Stimulated activated CD4-positive, alpha-beta T cell treated with anti-CD3 and anti-CD28 coated beads, Interleukin-1b, Interleukin-23, amount 100 ng/mL, for 24 hours (primary cell): ENCODE measurements at regions not wholly inside any gene's neighbourhood (a gene's known extent, or its start where the extent isn't known, plus 50 kb on each side); places are given as distances from the start of the nearest gene placed in this dataset.

ENCODE experiments used
- DNase-seq, 4 experiments: peaks; one replicate each; pipeline ENCODE4 v3.0.0-alpha.2; 2020; ENCODE audit warnings: low read depth in 4 of 4, low spot score in 1 of 4

DNA sequence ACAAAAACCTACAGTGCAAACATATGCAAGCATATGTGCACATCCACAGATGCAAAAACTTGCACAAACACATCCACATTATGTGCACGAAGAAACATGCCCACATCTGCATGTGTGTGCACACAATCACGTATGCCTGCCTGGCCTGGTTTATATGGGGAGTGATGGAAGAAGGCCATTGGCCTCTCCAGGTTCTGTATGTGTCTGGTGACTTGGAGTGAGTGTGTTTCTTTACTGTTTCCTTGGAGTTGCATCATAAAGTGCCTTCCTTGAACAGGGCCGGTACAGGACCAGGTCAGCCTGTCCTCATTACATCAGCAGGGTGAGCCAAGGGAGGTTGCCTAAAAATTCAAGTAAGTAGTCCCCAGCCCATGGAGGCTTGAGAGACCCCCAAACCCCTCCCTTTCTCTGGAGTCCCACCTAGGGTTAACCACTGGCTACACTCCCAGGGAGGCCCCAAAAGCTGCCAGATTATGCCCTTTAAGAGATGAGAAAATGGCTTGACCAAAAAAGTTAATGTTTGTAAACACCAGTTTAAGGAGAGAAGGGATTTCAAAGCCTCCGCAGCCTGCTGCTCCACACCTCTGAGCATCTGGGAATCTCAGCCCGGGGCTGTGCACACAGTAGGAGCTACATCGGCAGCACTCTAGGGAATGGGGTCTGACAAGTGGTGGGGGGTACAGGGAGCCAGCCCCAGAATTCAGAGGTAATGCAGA, 140.8 kb downstream of the VEGFA start:
- DNase-seq, result no peak

DNA sequence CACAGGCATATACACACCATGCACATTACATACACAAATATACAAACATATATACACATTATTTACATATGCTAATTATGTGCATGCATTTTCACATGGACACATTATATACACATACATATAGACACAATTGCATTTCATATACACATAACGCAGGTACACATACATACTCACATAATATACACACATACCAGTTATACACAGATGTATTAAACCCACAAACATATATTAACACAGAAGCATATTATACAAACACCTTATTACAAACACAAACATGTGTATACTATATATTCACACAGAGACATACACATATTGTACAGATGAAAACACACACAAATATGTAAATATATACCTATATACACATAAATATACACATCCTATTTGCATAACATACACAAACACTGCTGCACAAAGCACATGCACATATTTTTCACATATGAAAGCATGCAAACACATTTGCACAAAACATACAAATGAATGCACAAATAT, 140.2 kb downstream of the VEGFA start:
- DNase-seq, result no peak

DNA sequence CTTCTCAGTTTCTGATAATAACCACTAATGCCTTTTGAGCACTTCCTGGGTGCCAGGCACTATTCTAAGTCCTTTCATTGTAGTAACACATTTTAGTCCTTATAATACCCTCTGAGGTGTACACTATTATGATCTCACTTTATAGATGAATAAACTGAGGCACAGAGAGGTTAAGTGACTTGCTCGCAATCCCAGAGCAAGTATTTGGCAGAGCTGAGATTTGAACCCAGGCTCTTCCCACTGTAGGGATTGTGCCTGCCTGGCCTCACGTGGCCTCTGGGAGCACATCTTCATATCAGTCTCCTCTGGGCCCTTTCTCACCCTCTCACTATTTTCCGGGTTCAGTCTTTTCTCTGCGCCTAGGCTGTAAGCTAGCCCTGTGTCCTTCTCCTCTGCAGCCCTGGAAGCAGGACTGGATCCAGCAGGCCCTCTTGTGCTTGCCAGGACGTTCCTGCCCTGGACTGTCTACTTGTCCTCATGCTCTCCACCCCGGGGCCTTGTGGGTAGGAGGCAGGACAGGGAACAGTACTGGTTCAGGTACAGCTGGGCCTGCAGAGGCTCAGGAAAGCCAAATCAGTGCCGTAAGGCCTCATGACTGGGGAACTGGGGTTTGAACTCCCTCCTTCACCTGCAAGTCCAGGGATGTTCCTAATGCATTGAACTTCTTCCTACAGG, 139.6 kb downstream of the VEGFA start:
- no peak for DNase-seq

DNA sequence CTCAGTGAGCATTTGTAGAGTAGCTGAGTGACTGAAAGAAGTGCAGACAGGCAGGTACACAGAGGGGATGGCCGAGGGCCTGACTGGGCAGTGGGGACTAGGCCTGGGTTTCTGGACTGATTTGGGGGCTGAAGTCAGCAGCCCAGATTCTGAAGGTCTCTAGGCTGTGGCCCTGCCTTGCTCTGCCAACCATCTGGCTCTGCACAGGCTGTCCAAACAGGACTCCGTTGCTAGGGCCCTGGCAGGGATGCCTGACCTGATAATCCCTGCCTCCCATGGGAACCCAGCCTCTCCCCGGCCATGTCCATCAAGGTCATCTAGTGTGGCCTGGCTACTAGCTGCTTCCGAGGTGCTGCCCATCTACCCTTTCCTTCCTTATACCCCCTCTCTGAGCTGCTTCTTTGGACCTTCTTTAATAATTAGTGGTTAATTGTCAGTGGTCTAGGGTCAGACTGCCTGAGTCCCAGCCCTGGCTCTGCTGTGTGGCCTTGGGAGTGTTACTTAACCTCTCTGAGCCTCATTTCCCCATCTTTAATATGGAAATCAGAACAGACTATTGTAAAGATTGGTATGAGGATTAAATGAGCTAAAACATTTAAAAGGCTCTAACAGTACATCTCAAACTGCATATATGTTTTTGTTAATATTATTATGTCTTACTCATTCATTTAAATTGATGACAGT, 137.9 kb downstream of the VEGFA start:
- DNase-seq, result no peak

GRCh38 chr6:43907312-43907711, 137.3 kb downstream of the VEGFA start:
- DNase-seq, result no peak

DNA sequence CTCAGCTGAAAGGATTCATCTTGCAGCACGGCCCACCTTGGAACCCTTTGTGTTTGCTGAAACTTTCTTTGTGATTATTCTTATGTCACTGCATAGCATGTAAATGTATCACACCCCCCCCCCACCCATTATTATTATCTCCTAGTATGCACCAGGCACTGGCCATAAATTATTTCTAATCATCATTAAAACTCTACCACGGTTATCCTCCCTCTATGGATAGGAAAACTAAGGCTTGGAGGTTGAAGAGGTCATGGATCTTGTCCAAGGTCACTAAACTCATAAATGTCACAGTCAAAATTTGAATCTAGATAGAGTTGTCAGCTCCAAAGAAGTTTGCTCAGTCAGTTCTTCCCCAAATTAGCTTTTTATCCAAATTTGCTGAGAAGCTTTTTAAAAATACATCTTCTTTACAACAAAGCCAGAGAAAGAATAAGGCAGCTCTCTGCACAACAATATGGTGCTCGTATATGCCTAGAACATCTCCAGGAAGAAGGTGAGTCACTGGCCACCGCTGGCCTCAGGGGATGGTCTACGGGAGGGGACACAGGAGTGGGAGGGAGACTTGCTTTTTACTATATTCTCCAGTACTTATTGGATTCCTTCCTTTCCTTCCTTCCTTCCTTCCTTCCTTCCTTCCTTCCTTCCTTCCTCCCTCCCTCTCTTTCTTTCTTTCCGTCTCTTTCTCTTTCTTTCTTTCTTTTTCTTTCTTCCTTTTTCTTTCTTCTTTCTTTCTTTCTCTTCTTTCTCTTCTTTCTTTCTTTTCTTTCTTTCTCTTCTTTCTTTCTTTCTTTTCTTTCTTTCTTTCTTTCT, 134.5 kb downstream of the VEGFA start:
- DNase-seq, result no peak

DNA sequence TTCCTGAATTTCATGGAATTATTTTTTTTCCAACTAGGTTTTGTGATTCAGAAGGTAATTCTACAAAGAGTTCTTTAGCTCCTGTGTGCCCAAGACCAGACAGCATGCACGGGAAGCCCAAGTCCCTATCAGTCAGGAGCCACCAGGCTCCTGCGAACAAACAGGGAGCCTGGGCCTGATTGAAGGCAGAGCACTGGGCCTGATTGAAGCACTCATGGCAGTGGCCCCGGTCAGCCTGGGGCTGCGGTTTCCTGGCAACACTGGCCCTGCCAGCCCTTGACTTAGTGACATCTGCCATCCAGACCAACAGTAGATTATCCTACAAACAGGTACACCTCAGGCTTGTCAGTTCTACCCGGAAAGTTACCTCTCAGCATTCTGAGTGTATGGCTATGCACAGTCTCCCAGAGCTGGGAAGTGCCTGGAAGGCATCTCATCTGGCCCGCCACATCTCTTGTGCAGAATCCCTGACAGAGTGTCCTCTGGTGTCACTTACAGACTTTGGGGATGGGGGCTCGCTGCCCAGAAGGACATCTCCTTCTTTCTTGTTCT, 133.8 kb downstream of the VEGFA start:
- DNase-seq, result no peak

DNA sequence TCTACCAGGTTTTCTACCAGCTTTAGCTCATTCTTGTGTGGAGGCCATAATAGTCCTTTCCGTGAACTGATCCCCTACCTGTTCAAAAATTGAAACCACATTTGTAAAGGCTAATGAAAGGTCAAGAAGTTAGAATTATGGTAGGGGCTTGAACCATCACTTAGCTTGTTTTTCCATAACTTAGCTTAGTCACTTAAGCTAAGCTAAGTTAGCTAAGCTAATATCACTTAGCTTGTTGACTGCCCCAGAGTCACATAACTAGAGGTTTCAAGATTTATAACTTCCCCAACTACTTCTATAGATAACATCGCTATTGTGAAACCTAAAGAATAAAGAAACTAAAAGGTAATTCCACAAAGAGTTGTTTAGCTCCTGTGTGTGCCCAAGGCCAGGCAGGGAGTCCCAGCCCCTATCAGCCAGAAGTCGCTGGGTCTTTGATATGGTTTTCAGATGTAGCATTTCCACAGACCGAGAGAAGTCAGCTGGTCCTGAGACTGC, 131.8 kb downstream of the VEGFA start:
- no peak for DNase-seq

- DNase-seq, result no peak
Observed at GRCh38 chr6:43900916-43901732, 131.1 kb downstream of the VEGFA start.

- DNase-seq, result no peak
Observed at GRCh38 chr6:43900560-43900915, 130.5 kb downstream of the VEGFA start.

DNA sequence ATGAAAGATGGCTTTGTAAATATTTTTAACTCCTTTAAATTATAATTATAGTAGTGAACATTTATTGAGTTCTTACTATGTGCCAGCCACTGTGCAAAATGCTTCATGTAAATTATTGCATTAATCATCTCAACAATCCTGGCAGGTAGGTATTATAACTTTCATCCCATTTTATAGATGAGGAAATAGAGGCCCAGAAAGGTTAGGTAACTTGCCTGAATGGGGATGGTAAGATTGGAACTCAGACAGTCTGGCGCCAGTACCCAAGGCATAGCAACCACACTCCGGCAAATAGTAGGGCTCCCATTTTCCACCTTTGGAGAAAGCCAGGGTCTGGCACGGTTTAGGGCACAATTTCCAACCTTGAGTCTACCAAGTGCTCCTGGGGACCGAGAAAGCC, 129.8 kb downstream of the VEGFA start:
- no peak for DNase-seq

- no peak for DNase-seq
Observed at GRCh38 chr6:43898358-43899131, 128.5 kb downstream of the VEGFA start.

DNA sequence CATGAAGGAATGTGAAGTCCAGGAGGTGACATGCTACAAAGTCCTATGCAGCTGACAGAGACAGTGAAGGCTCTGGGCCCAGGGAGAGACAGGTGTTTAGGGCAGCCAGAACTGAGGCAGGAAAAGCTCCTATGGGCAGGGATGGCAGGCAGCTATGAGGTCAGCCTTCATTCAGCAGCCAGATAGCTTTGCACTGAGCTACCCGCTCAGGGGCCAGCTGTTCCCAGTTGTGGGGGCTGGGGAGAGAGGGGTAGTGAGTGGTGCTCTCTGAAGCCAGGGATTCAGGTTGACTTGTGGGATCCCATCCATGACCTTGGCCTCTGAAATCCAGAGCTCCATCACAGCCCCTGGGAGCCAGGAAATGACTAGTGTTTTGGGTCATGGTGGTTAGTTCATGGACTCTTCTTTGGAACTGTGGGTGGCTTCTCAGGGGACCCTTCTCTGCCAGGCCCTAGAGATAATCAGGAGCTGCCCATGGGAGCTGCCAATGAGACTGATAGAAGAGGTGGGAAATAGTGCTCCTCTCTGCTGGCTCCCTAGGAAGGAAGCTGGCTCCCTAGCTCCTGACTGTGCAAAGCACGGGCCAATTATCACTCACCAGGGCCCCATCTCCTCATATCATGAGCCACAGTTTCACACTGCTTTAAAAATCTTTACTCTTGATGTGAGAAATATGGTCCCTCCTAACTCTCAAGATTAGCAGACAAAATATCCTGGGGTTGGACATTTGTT, 127.7 kb downstream of the VEGFA start:
- DNase-seq, result no peak

- DNase-seq, result no peak
Observed at GRCh38 chr6:43896329-43897255, 126.6 kb downstream of the VEGFA start.

DNA sequence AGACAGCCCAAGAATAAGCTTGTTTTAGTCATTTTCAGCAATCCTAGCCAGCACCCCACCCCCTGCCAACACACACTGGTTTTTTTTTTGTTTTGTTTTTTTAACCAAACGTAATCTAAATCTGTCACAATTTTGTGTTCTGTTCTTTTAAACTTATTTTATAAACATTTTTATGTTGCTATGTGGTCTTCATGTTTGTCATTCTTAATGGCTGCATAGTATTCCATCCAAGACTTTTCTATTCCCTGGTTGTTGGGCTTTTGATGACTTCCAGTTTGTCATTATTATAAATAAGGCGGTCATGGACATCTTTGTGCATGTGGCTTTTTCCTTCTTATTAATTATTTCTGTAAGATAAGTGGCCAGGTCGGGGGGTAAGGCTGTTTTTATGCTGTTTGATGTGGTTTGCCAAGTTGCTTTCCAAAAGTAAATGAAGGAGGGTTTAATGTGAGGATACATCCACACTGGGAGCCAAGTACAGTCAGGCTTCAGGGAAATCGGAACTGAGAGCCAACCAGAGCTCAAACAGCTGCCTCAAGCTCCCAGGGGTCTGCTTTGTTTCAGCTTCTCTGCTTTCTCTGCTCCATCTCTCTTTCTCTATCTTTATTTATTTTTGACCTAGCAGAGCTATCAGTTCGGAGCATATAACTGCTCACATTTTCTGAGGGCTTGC, 125.8 kb downstream of the VEGFA start:
- no peak for DNase-seq

GRCh38 chr6:43893073-43893472, 123.1 kb downstream of the VEGFA start:
- no peak for DNase-seq
